IMR-90 (cell line): ENCODE measurements at regions not wholly inside any gene's neighbourhood (a gene's known extent, or its start where the extent isn't known, plus 50 kb on each side); places are given as distances from the start of the nearest gene placed in this dataset.

ENCODE experiments used
- BHLHE40 ChIP-seq: fragments of 150-350 bp; IDR thresholded peaks from 2 replicates; pipeline ENCODE4 v1.6.1; 2016; ENCODE audit warnings: mild to moderate bottlenecking, low read depth, low read length
- MAFK ChIP-seq: IDR thresholded peaks from 2 replicates; pipeline ENCODE4 v1.6.1; 2012; ENCODE audit warnings: low read depth, low read length, improper control_type of control experiment
- POLR2A ChIP-seq: IDR thresholded peaks from 2 replicates; pipeline ENCODE4 v1.6.1; 2012; ENCODE audit warnings: mild to moderate bottlenecking, low read depth, low read length
- RAD21 ChIP-seq: IDR thresholded peaks from 2 replicates; pipeline ENCODE4 v1.6.1; 2012; ENCODE audit warnings: low read length, improper control_type of control experiment
- RCOR1 ChIP-seq: IDR thresholded peaks from 2 replicates; pipeline ENCODE4 v1.6.1; 2012; ENCODE audit warnings: mild to moderate bottlenecking, low read length, improper control_type of control experiment; ENCODE audit not compliant: insufficient replicate concordance
- TF ChIP-seq, protein P1 (sequence below): fragments of 150-350 bp; IDR thresholded peaks from 2 replicates; pipeline ENCODE4 v1.6.1; 2016; ENCODE audit warnings: low read depth, mild to moderate bottlenecking, low read length, moderate library complexity, borderline replicate concordance
- TF ChIP-seq, protein P2 (sequence below): conservative IDR thresholded peaks from 2 replicates; pipeline ENCODE4 v1.5.1; 2012; ENCODE audit warnings: mild to moderate bottlenecking, low read depth, low read length, improper control_type of control experiment

DNA sequence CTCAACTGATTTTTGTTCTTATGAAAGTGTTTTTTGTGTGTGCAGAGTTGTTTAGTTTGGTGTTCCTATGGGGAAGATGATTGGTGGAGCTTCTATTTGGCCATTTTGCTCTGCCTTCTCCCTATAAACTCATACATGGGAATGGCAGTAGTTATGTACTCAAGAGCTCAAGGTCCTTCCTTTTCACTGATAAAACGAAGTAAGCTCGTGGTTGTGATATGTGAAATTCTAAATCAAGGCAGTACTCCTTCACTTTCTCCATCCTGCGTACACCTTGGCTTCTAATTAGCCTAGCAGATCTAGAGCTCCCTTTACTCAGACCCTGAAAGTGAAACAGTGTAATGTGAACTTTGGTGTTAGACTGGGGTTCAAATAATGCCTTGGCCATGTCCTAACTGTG lies 159.3 kb upstream of the TNC start:
- TF ChIP-seq, protein P1, sequence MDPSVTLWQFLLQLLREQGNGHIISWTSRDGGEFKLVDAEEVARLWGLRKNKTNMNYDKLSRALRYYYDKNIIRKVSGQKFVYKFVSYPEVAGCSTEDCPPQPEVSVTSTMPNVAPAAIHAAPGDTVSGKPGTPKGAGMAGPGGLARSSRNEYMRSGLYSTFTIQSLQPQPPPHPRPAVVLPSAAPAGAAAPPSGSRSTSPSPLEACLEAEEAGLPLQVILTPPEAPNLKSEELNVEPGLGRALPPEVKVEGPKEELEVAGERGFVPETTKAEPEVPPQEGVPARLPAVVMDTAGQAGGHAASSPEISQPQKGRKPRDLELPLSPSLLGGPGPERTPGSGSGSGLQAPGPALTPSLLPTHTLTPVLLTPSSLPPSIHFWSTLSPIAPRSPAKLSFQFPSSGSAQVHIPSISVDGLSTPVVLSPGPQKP: no peak
- TF ChIP-seq POLR2A (no peak), RAD21 (no peak), MAFK (no peak), BHLHE40 (no peak), RCOR1 (no peak)
- TF ChIP-seq, protein P2, sequence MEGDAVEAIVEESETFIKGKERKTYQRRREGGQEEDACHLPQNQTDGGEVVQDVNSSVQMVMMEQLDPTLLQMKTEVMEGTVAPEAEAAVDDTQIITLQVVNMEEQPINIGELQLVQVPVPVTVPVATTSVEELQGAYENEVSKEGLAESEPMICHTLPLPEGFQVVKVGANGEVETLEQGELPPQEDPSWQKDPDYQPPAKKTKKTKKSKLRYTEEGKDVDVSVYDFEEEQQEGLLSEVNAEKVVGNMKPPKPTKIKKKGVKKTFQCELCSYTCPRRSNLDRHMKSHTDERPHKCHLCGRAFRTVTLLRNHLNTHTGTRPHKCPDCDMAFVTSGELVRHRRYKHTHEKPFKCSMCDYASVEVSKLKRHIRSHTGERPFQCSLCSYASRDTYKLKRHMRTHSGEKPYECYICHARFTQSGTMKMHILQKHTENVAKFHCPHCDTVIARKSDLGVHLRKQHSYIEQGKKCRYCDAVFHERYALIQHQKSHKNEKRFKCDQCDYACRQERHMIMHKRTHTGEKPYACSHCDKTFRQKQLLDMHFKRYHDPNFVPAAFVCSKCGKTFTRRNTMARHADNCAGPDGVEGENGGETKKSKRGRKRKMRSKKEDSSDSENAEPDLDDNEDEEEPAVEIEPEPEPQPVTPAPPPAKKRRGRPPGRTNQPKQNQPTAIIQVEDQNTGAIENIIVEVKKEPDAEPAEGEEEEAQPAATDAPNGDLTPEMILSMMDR: no peak
